HL-60/S4 (cell line): ENCODE measurements at regions not wholly inside any gene's neighbourhood (a gene's known extent, or its start where the extent isn't known, plus 50 kb on each side); places are given as distances from the start of the nearest gene placed in this dataset.

ENCODE experiments used
- in situ Hi-C: fragments of 300-500 bp; cut with MboI; formaldehyde crosslinking; loops from 2 replicates; pipeline ENCODE4 v1.14.3; 2022; ENCODE audit warnings: low sequenced_read_pairs

GRCh38 chr3:72496051-72496670, 352.1 kb downstream of the SHQ1 start:
- in situ Hi-C loops: no loop called here

GRCh38 chr3:72494626-72495025, 353.6 kb downstream of the SHQ1 start:
- in situ Hi-C loops: no loop called here

DNA sequence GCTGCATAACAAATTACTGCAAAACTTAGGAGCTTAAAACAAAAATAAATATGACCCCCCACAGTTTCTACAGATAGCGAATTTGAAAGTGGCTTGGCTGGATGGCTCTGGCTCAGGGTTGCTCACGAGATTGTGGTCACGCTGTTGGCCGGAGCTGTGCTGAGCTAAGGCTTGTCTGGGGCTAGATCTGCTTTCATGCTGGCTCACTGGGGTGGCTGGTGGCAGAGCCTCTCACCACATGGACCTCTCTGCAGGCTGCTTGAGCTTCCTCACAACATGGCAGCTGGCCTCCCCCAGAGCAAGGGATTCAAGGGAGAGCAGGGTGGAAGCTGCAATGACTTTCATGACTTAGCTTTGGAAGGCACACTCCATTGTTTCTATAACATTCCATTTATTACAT, 354.1 kb downstream of the SHQ1 start:
- in situ Hi-C loops: no loop called here

GRCh38 chr3:72492240-72492639, 356.0 kb downstream of the SHQ1 start:
- in situ Hi-C loops: no loop called here

GRCh38 chr3:72490688-72491435, 357.4 kb downstream of the SHQ1 start:
- in situ Hi-C loops: no loop called here

GRCh38 chr3:72489901-72490300, 358.3 kb downstream of the SHQ1 start:
- in situ Hi-C loops: no loop called here

DNA sequence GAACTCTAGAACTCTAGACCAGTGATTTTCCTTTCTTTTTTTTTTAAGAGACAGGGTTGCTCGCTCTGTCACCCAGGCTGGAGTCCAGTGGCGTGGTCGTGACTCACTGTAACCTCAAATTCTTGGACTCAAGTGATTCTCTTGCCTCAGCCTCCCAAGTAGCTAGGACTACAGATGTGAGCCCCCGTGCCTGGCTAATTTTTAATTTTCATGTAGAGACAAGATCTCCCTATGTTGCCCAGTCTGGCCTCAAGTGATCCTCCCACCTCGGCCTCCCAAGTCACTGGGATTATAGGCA, 359.6 kb downstream of the SHQ1 start:
- in situ Hi-C loops: no loop called here

- in situ Hi-C loops: no loop called here
Measured at GRCh38 chr3:72487946-72488737, 360.1 kb downstream of the SHQ1 start.

- in situ Hi-C loops: no loop called here
Measured at GRCh38 chr3:72487078-72487765, 361.0 kb downstream of the SHQ1 start.

GRCh38 chr3:72485641-72486040, 362.6 kb downstream of the SHQ1 start:
- in situ Hi-C loops: no loop called here

DNA sequence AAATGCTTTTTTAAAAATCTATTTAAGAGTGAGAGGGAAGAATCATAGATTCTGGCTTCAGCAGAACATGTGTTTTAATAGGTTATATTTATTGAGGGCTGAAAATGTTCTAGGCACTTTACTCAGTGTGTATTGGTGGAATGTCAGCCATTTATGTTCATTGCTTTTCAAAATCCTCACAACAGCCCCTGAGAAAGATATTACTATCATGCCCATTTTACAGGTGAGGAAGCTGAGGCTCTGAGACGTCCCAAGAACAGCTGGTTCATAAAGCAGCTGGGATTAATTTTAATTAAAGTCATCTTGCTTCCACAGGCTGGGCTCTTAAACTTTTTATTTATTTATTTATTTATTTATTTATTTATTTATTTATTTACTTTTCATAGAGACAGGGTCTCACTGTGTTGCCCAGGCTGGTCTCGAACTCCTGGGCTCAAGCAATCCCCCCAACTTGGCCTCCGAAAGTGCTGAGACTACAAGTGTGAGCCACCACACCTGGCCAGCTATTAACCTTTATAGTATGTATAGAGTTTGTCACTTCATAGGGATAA, 364.6 kb downstream of the SHQ1 start:
- in situ Hi-C loops: no loop called here

GRCh38 chr3:72482589-72483321, 365.5 kb downstream of the SHQ1 start:
- in situ Hi-C loops: no loop called here

- in situ Hi-C loops: no loop called here
Measured at GRCh38 chr3:72481542-72481941, 366.7 kb downstream of the SHQ1 start.

DNA sequence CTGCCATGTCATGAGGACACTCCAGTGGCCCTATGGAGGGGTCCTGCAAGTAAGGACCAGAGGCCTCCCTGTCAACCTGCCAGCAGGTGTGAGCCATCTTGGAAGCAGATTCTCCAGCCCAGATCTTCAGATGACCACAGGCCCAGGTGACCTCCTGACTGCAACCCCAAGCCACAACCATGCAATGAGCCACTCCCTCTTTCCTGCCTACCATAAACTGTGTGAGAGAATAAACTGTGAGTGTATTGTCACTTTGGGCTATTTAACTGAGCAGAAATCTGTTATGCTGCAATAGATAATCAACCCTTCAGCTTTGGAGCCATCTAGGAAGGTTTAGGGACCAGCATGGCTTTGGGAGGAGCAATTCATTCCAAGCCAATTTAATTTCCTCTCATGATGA, 367.9 kb downstream of the SHQ1 start:
- in situ Hi-C loops: no loop called here

DNA sequence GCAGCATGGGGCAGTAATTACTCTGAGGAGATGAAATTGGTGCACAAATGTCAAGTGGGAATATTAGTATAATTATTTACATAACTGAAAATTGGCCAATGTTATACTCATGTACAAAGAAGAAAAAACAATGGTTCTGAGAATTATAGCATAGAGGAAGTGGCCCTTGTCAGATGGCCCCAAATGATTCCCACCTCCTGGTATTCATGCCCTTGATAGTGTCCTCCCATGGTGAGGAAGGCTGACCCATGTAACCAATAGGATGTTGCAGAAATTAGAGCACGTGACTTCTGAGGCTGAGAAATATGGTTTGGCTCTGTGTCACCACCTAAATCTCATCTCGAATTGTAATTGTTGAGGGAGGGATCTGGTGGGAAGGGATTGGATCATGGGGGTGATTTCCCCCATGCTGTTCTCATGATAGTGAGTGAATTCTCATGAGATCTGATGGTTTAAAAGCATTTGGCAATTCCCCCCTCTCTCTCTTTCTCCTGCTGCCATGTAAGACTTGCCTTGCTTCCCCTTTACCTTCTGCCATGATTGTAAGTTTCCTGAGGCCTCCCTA, 368.5 kb downstream of the SHQ1 start:
- in situ Hi-C loops: no loop called here

DNA sequence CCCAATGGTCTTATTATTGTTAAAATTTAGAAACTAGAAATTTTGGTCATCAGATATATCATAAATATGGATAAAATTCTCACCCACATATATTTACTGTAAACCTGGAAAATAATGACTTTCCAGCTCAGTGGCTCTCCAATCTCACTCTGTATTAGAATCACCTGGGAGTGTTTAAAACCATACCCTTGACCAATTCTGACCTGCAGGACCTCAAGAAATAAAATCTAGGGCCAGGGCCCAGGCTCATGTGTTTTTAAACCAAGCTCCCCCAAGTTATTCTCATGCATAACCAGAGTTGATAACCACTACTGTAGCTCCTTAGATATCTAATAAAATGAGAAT, 372.1 kb downstream of the SHQ1 start:
- in situ Hi-C loops: no loop called here

DNA sequence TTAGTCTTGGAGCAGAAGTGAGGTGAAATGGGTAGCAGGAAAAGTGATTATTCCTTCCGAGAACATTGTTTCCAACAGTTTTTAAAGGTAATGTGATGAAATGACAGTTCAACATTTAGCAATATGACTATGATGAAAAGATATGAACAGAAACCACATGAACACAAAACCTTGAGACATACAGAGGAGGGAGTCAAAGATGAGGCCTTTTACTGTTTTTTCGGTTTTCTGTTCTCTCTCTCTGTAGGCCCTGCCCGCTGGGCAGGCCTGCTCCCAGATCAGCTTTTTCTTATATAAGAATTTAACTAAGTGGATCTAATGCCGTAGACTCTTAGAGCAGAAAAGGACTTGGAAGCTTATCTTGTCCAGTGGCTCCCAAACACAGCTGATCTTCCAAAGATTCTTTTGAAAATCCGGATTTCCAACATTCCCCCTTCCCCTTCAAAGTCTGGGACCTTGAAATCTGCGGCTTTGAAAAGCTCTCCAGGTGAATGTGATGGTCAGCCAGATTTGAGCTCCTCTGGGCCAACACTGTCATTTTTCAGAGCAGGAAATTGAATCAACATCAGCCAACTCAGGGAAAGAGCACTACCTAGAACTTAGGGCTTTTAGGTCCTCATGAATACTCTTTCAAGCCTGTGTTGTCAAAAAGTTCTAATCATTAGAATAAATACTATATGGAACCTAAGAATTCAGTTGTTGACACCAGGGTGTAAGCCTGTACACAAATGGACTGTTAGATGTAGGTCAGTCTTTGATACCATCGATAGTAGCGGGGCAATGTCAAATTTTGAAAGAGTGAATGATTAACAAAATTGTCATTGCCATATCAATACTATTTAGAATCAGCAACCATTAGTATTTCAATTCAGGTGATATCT, 372.7 kb downstream of the SHQ1 start:
- in situ Hi-C loops: no loop called here

DNA sequence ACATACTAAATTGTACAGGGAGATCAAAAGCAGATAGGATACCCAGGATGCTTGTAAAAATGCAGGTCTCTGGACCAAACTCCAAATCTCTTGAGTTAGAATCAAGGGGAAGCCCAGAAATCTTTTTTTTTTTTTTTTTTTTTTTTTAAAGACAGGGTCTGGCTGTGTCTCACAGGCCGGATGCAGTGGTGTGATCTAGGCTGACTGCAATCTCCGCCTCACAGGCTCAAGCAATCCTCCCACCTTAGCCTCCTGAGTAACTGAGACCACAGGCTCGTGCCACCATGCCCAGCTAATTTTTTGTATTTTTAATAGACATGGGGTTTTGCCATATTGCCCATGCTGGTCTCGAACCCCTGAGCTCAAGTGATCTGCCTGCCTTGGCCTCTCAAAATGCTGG, 373.5 kb downstream of the SHQ1 start:
- in situ Hi-C loops: no loop called here

- in situ Hi-C loops: no loop called here
Measured at GRCh38 chr3:72473156-72473555, 375.1 kb downstream of the SHQ1 start.
